ENCODE measurements at regions not wholly inside any gene's neighbourhood (a gene's known extent, or its start where the extent isn't known, plus 50 kb on each side); places are given as distances from the start of the nearest gene placed in this dataset.

DNA sequence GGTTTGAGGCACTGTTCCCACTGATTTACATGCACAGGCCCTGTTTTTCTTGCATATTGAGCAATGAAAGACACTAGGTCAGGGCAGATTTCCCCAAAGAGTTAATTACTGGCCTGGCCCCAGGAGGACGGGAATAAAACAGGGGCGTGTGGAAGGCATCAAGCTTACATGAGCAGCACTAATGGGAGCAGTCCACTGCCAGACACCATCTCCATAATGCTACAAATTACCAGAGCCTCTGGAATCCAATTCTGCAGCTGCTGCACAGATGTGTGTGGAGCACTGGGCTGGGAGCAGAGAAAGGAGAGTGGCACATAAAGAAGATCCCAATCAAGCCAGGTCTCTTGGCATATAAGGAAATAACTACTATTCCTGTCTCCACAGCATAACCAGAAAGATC lies 96.9 kb downstream of the CCDC34 start:
- no peak for DNase-seq (ENCODE audit: low spot score in 2 of 2)
- WGBS, result 29% methylated on average over 2 of the region's 2 CpGs

DNA sequence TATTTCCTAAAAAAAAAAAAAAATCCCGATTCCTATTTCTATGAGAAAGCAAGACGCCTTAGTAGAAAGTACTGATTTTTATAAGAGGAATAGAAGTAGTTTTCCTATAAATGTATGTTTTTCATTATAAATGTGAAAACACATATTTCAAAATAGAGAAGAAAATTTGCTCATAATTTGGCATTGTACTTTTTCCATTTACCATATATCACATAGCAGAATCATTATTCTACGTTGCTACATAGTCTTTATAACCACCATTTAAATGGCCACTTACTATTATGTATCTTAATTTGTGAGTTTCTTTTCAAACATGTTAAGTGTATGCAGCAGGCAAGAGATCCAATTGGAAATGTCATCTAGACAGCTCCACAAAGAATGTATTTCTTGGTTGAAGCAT lies 99.0 kb downstream of the CCDC34 start:
- H3K4me3 ChIP-seq, result no peak overlapping the region
- no peak overlapping the region for H3K27ac ChIP-seq
- no peaks in the 10 kb centered on the region for H3K36me3 ChIP-seq
- no peaks in the 10 kb centered on the region for H3K9me3 ChIP-seq
- TF ChIP-seq POLR2AphosphoS5 (IDR thresholded peaks at IDR 0.05) (no peak), EP300 (IDR thresholded peaks at IDR 0.05) (no peak), POLR2A (IDR thresholded peaks at IDR 0.05) (no peak)
- TF ChIP-seq, protein P1, sequence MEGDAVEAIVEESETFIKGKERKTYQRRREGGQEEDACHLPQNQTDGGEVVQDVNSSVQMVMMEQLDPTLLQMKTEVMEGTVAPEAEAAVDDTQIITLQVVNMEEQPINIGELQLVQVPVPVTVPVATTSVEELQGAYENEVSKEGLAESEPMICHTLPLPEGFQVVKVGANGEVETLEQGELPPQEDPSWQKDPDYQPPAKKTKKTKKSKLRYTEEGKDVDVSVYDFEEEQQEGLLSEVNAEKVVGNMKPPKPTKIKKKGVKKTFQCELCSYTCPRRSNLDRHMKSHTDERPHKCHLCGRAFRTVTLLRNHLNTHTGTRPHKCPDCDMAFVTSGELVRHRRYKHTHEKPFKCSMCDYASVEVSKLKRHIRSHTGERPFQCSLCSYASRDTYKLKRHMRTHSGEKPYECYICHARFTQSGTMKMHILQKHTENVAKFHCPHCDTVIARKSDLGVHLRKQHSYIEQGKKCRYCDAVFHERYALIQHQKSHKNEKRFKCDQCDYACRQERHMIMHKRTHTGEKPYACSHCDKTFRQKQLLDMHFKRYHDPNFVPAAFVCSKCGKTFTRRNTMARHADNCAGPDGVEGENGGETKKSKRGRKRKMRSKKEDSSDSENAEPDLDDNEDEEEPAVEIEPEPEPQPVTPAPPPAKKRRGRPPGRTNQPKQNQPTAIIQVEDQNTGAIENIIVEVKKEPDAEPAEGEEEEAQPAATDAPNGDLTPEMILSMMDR (IDR thresholded peaks at IDR 0.05), result no peak
- 60% methylated on average over 3 of the region's 3 CpGs for WGBS
- no peak for DNase-seq (ENCODE audit: low spot score in 2 of 2)
- no peaks in the 10 kb centered on the region for H3K4me1 ChIP-seq
- no peaks in the 10 kb centered on the region for H3K27me3 ChIP-seq

More for the DNA sequence above, 96.9 kb downstream of the CCDC34 start:
- Histone ChIP-seq H3K36me3 (no peaks in the 10 kb centered on the region), H3K27me3 (no peaks in the 10 kb centered on the region), H3K4me1 (no peaks in the 10 kb centered on the region), H3K4me3 (no peak overlapping the region), H3K9me3 (no peaks in the 10 kb centered on the region), H3K27ac (no peak overlapping the region)
- TF ChIP-seq POLR2AphosphoS5 (IDR thresholded peaks at IDR 0.05) (no peak), EP300 (IDR thresholded peaks at IDR 0.05) (no peak), POLR2A (IDR thresholded peaks at IDR 0.05) (no peak)
- TF ChIP-seq, protein P1 (IDR thresholded peaks at IDR 0.05), result no peak

DNA sequence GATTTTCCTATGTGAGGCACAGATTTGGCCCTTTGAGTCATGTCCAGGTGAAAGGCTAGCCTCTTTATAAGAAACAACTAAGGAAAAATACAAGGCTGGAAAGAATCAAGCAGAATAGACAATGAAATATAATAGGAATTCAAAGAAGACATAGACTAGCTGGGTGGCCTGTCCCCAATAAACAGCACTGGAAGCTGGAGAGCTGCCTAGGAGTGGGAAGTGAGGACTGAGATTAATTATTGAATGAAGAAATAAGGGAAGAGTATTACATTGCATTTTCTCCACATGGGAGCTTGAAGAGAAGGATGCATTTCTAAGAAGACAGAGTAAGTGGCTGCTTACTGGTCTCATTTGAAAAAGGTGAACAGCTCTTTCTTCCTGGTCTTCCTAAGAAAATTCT lies 100.0 kb downstream of the CCDC34 start:
- no peaks in the 10 kb centered on the region for H3K9me3 ChIP-seq
- H3K4me1 ChIP-seq, result no peaks in the 10 kb centered on the region
- H3K27me3 ChIP-seq, result no peaks in the 10 kb centered on the region
- TF ChIP-seq POLR2A (IDR thresholded peaks at IDR 0.05) (no peak), EP300 (IDR thresholded peaks at IDR 0.05) (no peak), POLR2AphosphoS5 (IDR thresholded peaks at IDR 0.05) (no peak)
- TF ChIP-seq, protein P1 (IDR thresholded peaks at IDR 0.05), result no peak
- no peak for DNase-seq (ENCODE audit: low spot score in 2 of 2)
- no peak overlapping the region for H3K27ac ChIP-seq
- no peaks in the 10 kb centered on the region for H3K36me3 ChIP-seq
- H3K4me3 ChIP-seq, result no peak overlapping the region

DNA sequence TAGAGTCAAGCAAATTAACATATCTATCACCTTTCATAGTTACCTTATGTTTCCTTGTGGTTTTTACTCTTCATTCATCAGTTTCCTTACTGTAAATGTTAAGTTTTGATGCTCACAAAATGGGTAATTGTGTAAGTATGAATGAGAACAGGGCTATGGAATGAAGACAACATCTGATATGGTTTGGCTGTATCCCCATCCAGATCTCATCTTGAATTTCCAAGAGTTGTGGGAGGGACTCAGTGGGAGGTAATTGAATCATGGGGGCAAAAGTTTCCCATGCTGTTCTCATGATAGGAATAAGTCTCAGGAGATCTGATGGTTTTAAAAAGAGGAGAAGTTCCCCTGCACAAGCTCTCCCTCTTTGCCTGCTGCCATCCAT lies 107.6 kb downstream of the CCDC34 start:
- Histone ChIP-seq H3K4me3 (no peak overlapping the region), H3K27me3 (no peaks in the 10 kb centered on the region), H3K36me3 (no peaks in the 10 kb centered on the region), H3K4me1 (no peaks in the 10 kb centered on the region), H3K27ac (no peak overlapping the region), H3K9me3 (no peaks in the 10 kb centered on the region)
- DNase-seq (ENCODE audit: low spot score in 2 of 2), result no peak
- TF ChIP-seq EP300 (IDR thresholded peaks at IDR 0.05) (no peak), POLR2A (IDR thresholded peaks at IDR 0.05) (no peak)

DNA sequence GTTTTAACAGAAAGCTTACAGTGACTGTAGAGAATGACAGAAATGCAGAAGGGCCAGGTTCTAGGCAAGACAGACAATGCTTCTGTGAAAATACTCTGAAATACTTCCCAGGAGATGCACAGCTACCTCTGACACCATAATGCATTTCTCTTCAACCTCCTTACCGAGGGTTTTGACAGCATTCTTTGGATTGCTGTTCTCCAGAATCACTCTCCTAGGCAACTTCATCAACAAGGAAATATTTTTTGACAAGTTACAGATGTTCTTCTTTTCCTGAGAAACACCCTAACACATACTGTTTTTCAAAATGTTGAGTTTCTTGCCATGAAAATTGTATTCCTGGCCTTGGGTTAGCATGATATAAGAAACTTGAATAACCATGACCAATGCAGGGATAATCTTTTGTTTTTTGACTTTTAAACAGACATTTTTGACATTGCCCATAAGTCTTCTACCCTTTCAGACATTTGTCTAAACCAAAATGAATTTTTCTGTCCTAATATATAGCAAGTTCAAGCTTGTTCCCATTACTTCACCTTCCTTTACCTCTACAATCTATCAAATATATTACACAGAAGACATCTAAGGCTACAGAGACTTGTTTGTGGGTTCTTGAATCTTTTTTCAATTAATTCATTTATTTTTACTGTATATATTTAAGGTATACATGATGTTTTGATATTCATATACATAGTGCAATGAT lies 108.1 kb downstream of the CCDC34 start:
- Histone ChIP-seq H3K36me3 (no peaks in the 10 kb centered on the region), H3K4me3 (no peak overlapping the region), H3K4me1 (no peaks in the 10 kb centered on the region), H3K27ac (no peak overlapping the region), H3K9me3 (no peaks in the 10 kb centered on the region), H3K27me3 (no peaks in the 10 kb centered on the region)
- WGBS, result 26% methylated on average over 1 of the region's 1 CpG
- no peak for DNase-seq (ENCODE audit: low spot score in 2 of 2)
- TF ChIP-seq EP300 (IDR thresholded peaks at IDR 0.05), result no peak
- TF ChIP-seq, protein P1 (IDR thresholded peaks at IDR 0.05), result no peak
- no peak for TF ChIP-seq POLR2AphosphoS5 (IDR thresholded peaks at IDR 0.05)
- no peak for TF ChIP-seq POLR2A (IDR thresholded peaks at IDR 0.05)

DNA sequence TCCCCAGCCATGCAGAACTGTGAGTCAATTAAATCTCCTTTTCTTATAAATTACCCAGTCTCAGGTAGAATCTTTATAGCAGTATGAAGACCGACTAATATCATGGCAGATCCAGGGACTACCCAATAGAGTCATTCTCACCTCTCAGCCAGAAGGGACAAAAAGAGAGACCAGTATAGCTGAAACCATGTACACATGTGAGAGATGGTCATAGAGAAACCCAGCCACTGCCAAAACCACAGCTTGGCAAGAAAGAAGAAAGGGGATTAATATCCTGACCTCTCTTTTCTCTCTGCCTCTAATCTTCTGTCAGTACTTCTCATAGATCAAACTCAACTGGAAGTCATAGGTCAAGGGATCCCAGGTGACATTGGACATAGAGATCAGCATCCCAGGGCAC lies 109.8 kb downstream of the CCDC34 start:
- no peak overlapping the region for H3K4me3 ChIP-seq
- WGBS, result 88% methylated on average over 1 of the region's 1 CpG
- TF ChIP-seq EP300 (IDR thresholded peaks at IDR 0.05), result no peak
- no peak for TF ChIP-seq POLR2AphosphoS5 (IDR thresholded peaks at IDR 0.05)
- TF ChIP-seq, protein P1 (IDR thresholded peaks at IDR 0.05), result no peak
- no peak for TF ChIP-seq POLR2A (IDR thresholded peaks at IDR 0.05)
- DNase-seq (ENCODE audit: low spot score in 2 of 2), result no peak
- no peaks in the 10 kb centered on the region for H3K9me3 ChIP-seq
- H3K27ac ChIP-seq, result no peak overlapping the region
- no peaks in the 10 kb centered on the region for H3K27me3 ChIP-seq
- no peaks in the 10 kb centered on the region for H3K36me3 ChIP-seq
- peaks cover 4% of the 10 kb centered on the region for H3K4me1 ChIP-seq

All from suprapubic skin (tissue), 4 donors.